Choroid plexus epithelial cell (primary cell): ENCODE measurements at regions not wholly inside any gene's neighbourhood (a gene's known extent, or its start where the extent isn't known, plus 50 kb on each side); places are given as distances from the start of the nearest gene placed in this dataset.

ENCODE experiments used
- DNase-seq: peaks from one replicate; pipeline ENCODE4 v3.0.0-alpha.2; 2010; ENCODE audit warnings: low read depth
- H3K4me3 ChIP-seq: 2 replicates; pipeline ENCODE4 v1.5.1; 2011; ENCODE audit warnings: low read depth, mild to moderate bottlenecking, control low read depth, low read length, moderate library complexity
- CTCF ChIP-seq: conservative IDR thresholded peaks from 2 replicates; pipeline ENCODE4 v1.5.1; 2011; ENCODE audit warnings: low read depth, mild to moderate bottlenecking, control low read depth, inconsistent platforms, low read length, moderate library complexity

- DNase-seq = peak; percentile 11
- no peak for TF ChIP-seq CTCF
- H3K4me3 ChIP-seq = no peak overlapping the region
These were observed 678.2 kb upstream of the FAM241A start for GRCh38 chr4:111466811-111467604.

- TF ChIP-seq CTCF = peak; percentile 71
- no peak overlapping the region for H3K4me3 ChIP-seq
- DNase-seq = peak; percentile 55
These were observed 670.3 kb upstream of the FAM241A start for GRCh38 chr4:111475001-111475400.

GRCh38 chr4:111475666-111476065 lies 669.6 kb upstream of the FAM241A start:
- DNase-seq = no peak
- no peak overlapping the region for H3K4me3 ChIP-seq
- TF ChIP-seq CTCF = no peak

GRCh38 chr4:111480510-111480909 lies 664.7 kb upstream of the FAM241A start:
- no peak for TF ChIP-seq CTCF
- H3K4me3 ChIP-seq = no peak overlapping the region
- no peak for DNase-seq

GRCh38 chr4:111483375-111484169 lies 661.7 kb upstream of the FAM241A start:
- no peak for DNase-seq
- TF ChIP-seq CTCF = no peak
- H3K4me3 ChIP-seq = no peak overlapping the region

- no peak overlapping the region for H3K4me3 ChIP-seq
- TF ChIP-seq CTCF = no peak
- DNase-seq = no peak
These were observed 652.8 kb upstream of the FAM241A start for GRCh38 chr4:111492496-111492895.
